GM20000 (cell line): ENCODE measurements at regions not wholly inside any gene's neighbourhood (a gene's known extent, or its start where the extent isn't known, plus 50 kb on each side); places are given as distances from the start of the nearest gene placed in this dataset.

Experiments used
- DNase-seq: peaks from one replicate; pipeline ENCODE4 v3.0.0; 2012; ENCODE audit warnings: low spot score
- TF ChIP-seq, protein P1 (sequence below): IDR thresholded peaks from 2 replicates; pipeline ENCODE4 v1.5.1; 2012; ENCODE audit warnings: mild to moderate bottlenecking, control low read depth; ENCODE audit errors: extremely low read depth, missing control alignments

- TF ChIP-seq, protein P1, sequence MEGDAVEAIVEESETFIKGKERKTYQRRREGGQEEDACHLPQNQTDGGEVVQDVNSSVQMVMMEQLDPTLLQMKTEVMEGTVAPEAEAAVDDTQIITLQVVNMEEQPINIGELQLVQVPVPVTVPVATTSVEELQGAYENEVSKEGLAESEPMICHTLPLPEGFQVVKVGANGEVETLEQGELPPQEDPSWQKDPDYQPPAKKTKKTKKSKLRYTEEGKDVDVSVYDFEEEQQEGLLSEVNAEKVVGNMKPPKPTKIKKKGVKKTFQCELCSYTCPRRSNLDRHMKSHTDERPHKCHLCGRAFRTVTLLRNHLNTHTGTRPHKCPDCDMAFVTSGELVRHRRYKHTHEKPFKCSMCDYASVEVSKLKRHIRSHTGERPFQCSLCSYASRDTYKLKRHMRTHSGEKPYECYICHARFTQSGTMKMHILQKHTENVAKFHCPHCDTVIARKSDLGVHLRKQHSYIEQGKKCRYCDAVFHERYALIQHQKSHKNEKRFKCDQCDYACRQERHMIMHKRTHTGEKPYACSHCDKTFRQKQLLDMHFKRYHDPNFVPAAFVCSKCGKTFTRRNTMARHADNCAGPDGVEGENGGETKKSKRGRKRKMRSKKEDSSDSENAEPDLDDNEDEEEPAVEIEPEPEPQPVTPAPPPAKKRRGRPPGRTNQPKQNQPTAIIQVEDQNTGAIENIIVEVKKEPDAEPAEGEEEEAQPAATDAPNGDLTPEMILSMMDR: no peak
- no peak for DNase-seq
These were observed 56.4 kb upstream of the SEC11C start for GRCh38 chr18:59083136-59083818.

GRCh38 chr18:59085126-59085794 is 54.4 kb upstream of the SEC11C start:
- DNase-seq: no peak
- TF ChIP-seq, protein P1: no peak

DNA sequence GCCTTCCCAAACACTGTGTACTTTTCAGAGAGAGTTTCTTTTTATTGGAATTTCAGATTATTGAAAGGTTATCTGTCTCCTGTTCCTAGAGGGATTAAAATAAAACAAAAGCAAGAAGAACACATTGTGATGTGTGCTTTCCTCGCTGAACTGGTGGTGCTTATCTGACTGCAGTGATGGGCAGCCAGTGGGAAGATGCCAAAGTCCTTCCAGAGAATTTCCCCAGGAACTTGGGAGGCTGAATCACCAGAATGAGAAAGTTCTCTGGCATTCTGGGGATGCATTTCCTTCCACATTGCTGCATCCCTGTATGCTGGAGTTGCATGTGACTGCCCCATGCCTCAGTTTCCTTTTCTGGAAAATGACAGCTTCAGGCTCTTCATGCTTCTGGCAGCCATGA is 53.9 kb upstream of the SEC11C start:
- TF ChIP-seq, protein P1: no peak

GRCh38 chr18:59086522-59086921 is 53.2 kb upstream of the SEC11C start:
- DNase-seq: no peak
- TF ChIP-seq, protein P1: no peak

More for the DNA sequence above, 53.9 kb upstream of the SEC11C start:
- DNase-seq: no peak

DNA sequence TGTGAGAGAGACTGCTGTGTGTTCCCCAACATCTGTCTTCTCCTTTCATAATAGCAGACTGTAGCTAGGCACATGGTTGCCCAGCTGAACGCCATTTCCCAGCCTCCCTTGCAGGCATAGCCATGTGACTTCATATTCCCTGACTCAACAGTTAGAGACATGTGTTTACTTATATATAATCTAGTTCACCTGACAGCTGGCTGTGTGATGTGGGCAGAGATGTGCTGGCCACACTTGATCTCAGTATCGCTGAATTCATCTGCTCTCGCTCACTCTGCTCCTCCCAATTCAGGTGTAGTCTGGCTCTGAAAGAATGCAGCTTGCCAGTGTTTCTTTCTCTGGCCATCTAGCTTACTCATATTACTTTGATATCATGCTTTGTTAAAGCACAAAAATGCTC is 52.3 kb upstream of the SEC11C start:
- TF ChIP-seq, protein P1: no peak
- no peak for DNase-seq
